ENCODE measurements at regions not wholly inside any gene's neighbourhood (a gene's known extent, or its start where the extent isn't known, plus 50 kb on each side); places are given as distances from the start of the nearest gene placed in this dataset.

DNA sequence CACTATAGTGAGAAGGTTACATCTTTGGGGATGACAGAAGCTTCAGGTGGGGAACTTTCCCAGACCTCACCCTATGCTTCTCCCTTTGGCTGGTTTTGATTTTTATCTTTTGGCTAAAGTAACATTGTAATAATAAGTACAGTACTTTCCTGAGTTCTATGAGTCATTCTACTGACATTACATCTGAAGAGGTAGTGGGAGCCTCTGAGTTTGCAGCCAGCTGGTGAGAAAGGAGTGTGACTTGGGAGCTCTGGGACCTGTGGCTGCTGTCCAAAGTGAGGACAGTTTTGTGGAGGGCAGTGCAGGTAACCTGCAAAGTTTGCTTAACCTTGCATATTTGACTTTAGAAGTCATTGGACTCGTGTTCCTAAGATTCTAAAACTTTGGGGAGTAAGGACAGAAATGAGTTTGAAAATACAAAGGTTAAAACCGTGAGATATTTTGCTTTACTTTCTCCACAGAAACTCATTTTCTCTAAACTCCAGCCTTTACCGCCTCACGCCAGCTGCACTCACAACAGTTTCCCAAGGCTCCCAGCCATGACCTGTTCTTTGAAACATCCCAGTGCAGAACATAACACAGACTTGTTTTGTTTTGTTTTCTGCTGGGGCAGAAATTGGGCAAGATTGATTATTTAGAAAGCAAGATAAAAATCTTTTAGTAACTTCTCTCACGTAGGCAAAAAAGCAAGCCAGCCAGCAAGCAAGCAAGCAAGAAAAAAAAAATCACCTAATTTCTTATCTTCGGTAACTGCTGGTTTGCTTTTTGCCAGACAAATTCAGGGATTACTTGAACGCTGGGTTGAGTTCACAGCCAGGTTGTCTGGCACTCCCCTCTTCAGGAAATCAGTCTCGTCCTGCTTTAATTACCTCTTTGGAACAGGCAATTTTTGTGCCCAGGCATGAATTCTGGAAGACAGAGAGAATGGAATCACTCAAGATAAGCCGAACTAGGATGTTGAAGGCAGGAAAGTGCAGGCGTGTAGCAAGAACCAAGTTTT, 478.3 kb upstream of the ISX start:
- no peak overlapping the region for H3K4me3 ChIP-seq
- DNase-seq (no peak), ATAC-seq (no peak)
- no peaks in the 10 kb centered on the region for H3K36me3 ChIP-seq (ENCODE audit: low read depth)
- H3K9me3 ChIP-seq = no peaks in the 10 kb centered on the region
- H3K4me1 ChIP-seq (ENCODE audit: low read depth) = no peaks in the 10 kb centered on the region
- no peak for TF ChIP-seq CTCF (IDR thresholded peaks at IDR 0.05)
- intact Hi-C loops (cut with DNase I, micrococcal nuclease) = no loop called here

DNA sequence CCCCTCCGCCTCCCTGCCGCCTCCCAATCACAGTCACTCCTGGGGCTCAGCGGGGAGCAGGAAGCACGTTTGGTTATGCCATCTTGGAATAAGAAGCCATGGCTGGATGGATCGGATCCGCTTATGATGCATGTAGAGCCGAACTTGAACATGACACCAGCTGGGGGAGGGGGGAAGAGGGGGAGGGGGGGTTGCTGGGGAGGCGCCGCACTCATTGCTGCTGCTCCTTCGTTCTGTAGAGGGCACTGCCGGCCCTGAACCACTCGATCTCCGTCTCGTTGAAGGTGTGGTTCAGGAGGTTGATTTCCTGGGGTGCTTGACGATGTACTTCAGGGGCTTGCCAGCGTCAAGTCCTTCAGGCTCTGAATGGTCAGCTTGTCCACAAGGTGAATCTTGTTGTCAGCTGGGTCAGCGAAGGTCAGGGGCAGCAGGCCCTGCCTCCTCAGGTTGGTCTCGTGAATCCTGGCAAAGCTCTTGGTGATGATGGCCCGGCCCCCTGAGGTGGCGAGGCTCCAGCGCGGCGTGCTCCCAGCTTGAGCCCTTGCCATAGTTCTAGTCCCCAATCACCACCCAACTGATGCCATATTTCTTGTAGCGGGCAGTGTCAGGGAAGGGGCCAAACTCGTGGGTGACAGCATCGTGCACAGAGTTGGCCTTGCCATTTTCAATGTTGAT, 476.9 kb upstream of the ISX start:
- no peaks in the 10 kb centered on the region for H3K4me1 ChIP-seq (ENCODE audit: low read depth)
- intact Hi-C loops (cut with DNase I, micrococcal nuclease) = no loop called here
- H3K9me3 ChIP-seq = no peaks in the 10 kb centered on the region
- H3K4me3 ChIP-seq = no peak overlapping the region
- no peak for TF ChIP-seq CTCF (IDR thresholded peaks at IDR 0.05)
- ATAC-seq = no peak
- DNase-seq = no peak
- H3K36me3 ChIP-seq (ENCODE audit: low read depth) = no peaks in the 10 kb centered on the region

GRCh38 chr22:34592123-34592740, 473.7 kb upstream of the ISX start:
- intact Hi-C loops (cut with DNase I, micrococcal nuclease) = no loop called here
- no peaks in the 10 kb centered on the region for H3K36me3 ChIP-seq (ENCODE audit: low read depth)
- ATAC-seq (no peak), DNase-seq (no peak)
- no peak overlapping the region for H3K4me3 ChIP-seq
- TF ChIP-seq CTCF (IDR thresholded peaks at IDR 0.05) = no peak
- H3K9me3 ChIP-seq = no peaks in the 10 kb centered on the region
- H3K4me1 ChIP-seq (ENCODE audit: low read depth) = no peaks in the 10 kb centered on the region

DNA sequence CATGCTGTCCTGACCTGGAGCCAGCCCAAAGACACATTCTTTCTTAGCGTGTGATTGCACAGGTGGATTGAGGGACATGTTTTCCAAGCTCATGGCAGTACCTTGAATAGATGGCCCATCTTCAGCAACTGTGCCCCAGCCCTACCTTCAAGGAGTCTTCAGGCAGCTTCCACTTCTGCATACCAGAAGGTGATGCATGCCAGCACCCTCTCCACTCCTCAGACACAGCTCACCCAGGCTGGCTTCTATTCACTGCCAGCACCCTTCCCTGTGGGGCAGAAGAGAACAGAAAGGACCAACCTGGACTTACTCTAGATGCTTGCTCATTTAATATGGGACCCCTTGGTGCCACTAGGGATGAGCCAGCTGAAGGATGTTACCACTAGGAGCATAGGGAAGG, 466.4 kb upstream of the ISX start:
- intact Hi-C loops (cut with DNase I, micrococcal nuclease) = no loop called here
- Histone ChIP-seq H3K4me3 (no peak overlapping the region), H3K36me3 (ENCODE audit: low read depth) (no peaks in the 10 kb centered on the region), H3K4me1 (ENCODE audit: low read depth) (no peaks in the 10 kb centered on the region), H3K9me3 (no peaks in the 10 kb centered on the region)
- TF ChIP-seq CTCF (IDR thresholded peaks at IDR 0.05) = no peak
- no peak for ATAC-seq
- DNase-seq = no peak

GRCh38 chr22:34604312-34604711, 461.6 kb upstream of the ISX start:
- TF ChIP-seq CTCF (IDR thresholded peaks at IDR 0.05) = no peak
- Histone ChIP-seq H3K9me3 (no peaks in the 10 kb centered on the region), H3K36me3 (ENCODE audit: low read depth) (no peaks in the 10 kb centered on the region), H3K4me3 (no peak overlapping the region), H3K4me1 (ENCODE audit: low read depth) (no peaks in the 10 kb centered on the region)
- DNase-seq (no peak), ATAC-seq (no peak)
- intact Hi-C loops (cut with DNase I, micrococcal nuclease) = no loop called here

All from mucosa of descending colon (tissue), 3 donors.